ENCODE measurements at regions not wholly inside any gene's neighbourhood (a gene's known extent, or its start where the extent isn't known, plus 50 kb on each side); places are given as distances from the start of the nearest gene placed in this dataset.

DNA sequence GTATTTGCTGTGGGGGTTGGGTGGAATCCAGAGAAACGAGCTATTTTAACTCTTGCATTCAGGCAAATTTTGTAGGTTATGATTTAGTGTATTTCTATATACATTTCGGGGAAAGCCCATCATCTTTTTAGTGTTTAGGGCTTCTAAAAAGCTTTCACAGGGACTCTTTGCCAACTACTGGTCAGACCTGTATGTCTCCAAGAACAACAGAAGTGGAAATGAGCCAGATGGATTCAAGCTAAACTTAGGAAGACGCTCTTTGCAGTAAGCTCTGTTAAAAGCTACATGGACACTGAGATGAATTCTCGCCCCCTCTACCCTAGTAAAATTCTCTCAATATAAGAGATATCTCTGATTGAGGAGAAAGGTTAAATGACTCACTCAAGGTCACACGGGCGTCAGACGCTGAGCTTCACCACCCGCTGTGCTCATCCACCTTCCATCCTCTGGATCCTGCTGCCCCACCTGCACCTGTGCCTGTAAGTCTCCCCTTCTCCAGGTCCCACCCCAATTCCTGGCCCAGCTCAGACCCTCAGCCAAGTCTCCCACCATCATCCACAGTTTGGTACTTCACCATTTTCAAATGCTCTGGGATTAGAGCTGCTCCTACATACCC is 85.6 kb downstream of the MARCHF4 start:
- no peaks in the 10 kb centered on the region for H4K20me1 ChIP-seq (ENCODE audit: control insufficient read depth, insufficient read depth, low read depth, low read length)
- H3K79me2 ChIP-seq (ENCODE audit: control insufficient read depth, low read length), result no peaks in the 10 kb centered on the region
- peaks cover 14% of the 10 kb centered on the region; the same call in 1 of the 2 replicates for H3K27me3 ChIP-seq (ENCODE audit: control insufficient read depth, low read length)
- H3K4me1 ChIP-seq (ENCODE audit: control insufficient read depth, low read length), result no peaks in the 10 kb centered on the region
- no peak overlapping the region for H3K4me2 ChIP-seq (ENCODE audit: low read length)
- H3K9me2 ChIP-seq (replicated peaks; ENCODE audit: control insufficient read depth, low read length), result no peaks in the 10 kb centered on the region
- H3K27ac ChIP-seq (ENCODE audit: low read depth, low read length), result no peak overlapping the region
- H3F3A ChIP-seq (ENCODE audit: control insufficient read depth, insufficient read depth), result no peaks in the 10 kb centered on the region
- no peak for TF ChIP-seq EZH2phosphoT487 (IDR thresholded peaks at IDR 0.05; ENCODE audit: borderline replicate concordance, low read length)
- TF ChIP-seq, protein P1, sequence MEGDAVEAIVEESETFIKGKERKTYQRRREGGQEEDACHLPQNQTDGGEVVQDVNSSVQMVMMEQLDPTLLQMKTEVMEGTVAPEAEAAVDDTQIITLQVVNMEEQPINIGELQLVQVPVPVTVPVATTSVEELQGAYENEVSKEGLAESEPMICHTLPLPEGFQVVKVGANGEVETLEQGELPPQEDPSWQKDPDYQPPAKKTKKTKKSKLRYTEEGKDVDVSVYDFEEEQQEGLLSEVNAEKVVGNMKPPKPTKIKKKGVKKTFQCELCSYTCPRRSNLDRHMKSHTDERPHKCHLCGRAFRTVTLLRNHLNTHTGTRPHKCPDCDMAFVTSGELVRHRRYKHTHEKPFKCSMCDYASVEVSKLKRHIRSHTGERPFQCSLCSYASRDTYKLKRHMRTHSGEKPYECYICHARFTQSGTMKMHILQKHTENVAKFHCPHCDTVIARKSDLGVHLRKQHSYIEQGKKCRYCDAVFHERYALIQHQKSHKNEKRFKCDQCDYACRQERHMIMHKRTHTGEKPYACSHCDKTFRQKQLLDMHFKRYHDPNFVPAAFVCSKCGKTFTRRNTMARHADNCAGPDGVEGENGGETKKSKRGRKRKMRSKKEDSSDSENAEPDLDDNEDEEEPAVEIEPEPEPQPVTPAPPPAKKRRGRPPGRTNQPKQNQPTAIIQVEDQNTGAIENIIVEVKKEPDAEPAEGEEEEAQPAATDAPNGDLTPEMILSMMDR (IDR thresholded peaks at IDR 0.05; ENCODE audit: low read depth, low read length, poor library complexity, severe bottlenecking), result no peak
- no peaks in the 10 kb centered on the region for H3K36me3 ChIP-seq (ENCODE audit: control insufficient read depth, low read length)
- no peak overlapping the region for H3K4me3 ChIP-seq (ENCODE audit: low read length)
- H3K9me3 ChIP-seq (ENCODE audit: control insufficient read depth, insufficient read depth, low read length), result no peaks in the 10 kb centered on the region

DNA sequence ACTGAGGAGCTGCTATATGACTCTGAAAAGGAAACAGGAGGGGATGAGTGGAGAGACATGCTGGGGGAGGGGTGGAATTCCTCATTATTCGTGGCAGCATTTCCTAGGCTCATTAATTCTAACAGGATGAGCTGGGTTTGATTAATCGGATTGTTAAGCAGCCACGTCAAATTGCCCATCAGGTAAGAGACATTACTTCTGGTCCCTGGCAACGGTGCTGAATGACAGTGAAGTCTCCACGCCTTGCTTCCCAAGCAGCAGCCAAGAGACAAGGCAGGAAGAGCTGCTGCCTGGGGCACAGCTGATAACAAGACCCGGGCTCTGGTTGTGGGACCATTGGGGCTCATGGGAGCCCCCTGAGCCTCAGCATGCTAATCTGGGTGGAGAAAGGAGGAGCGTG is 86.6 kb downstream of the MARCHF4 start:
- peaks cover 10% of the 10 kb centered on the region; the same call in 1 of the 2 replicates for H3K27me3 ChIP-seq (ENCODE audit: control insufficient read depth, low read length)
- no peak for TF ChIP-seq EZH2phosphoT487 (IDR thresholded peaks at IDR 0.05; ENCODE audit: borderline replicate concordance, low read length)
- TF ChIP-seq, protein P1 (IDR thresholded peaks at IDR 0.05; ENCODE audit: low read depth, low read length, poor library complexity, severe bottlenecking), result no peak
- no peaks in the 10 kb centered on the region for H3K36me3 ChIP-seq (ENCODE audit: control insufficient read depth, low read length)
- H3K9me3 ChIP-seq (ENCODE audit: control insufficient read depth, insufficient read depth, low read length), result no peaks in the 10 kb centered on the region
- H4K20me1 ChIP-seq (ENCODE audit: control insufficient read depth, insufficient read depth, low read depth, low read length), result no peaks in the 10 kb centered on the region
- no peak overlapping the region for H3K4me3 ChIP-seq (ENCODE audit: low read length)
- no peaks in the 10 kb centered on the region for H3K4me1 ChIP-seq (ENCODE audit: control insufficient read depth, low read length)
- no peaks in the 10 kb centered on the region for H3K9me2 ChIP-seq (replicated peaks; ENCODE audit: control insufficient read depth, low read length)
- H3F3A ChIP-seq (ENCODE audit: control insufficient read depth, insufficient read depth), result no peaks in the 10 kb centered on the region
- no peak overlapping the region for H3K4me2 ChIP-seq (ENCODE audit: low read length)
- H3K79me2 ChIP-seq (ENCODE audit: control insufficient read depth, low read length), result no peaks in the 10 kb centered on the region
- no peak overlapping the region for H3K27ac ChIP-seq (ENCODE audit: low read depth, low read length)

DNA sequence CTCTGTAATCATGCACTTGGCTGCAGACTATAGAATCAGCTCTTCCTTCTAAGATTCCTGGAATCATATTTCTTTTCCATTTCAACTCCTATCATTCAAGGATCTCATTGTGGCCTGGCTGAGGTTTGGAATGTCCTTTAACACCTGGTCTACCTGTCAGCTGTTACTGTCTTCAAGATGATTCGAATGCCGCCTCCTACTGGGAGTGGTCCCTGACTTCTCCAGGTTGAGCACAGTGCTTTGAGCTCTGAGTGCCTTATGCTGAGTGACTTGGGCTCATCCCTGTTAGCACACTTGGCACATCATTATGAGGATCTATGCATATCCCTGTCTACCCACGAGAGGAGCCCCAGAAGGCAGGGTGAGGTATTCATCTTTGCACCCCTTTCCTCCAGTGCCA is 87.6 kb downstream of the MARCHF4 start:
- H3K36me3 ChIP-seq (ENCODE audit: control insufficient read depth, low read length), result no peaks in the 10 kb centered on the region
- TF ChIP-seq, protein P1 (IDR thresholded peaks at IDR 0.05; ENCODE audit: low read depth, low read length, poor library complexity, severe bottlenecking), result no peak
- TF ChIP-seq EZH2phosphoT487 (IDR thresholded peaks at IDR 0.05; ENCODE audit: borderline replicate concordance, low read length), result no peak

More for the DNA sequence above, 87.6 kb downstream of the MARCHF4 start:
- no peaks in the 10 kb centered on the region for H3K4me1 ChIP-seq (ENCODE audit: control insufficient read depth, low read length)
- H3K4me2 ChIP-seq (ENCODE audit: low read length), result no peak overlapping the region
- H3K4me3 ChIP-seq (ENCODE audit: low read length), result no peak overlapping the region
- H3F3A ChIP-seq (ENCODE audit: control insufficient read depth, insufficient read depth), result no peaks in the 10 kb centered on the region
- H3K9me3 ChIP-seq (ENCODE audit: control insufficient read depth, insufficient read depth, low read length), result no peaks in the 10 kb centered on the region
- H3K9me2 ChIP-seq (replicated peaks; ENCODE audit: control insufficient read depth, low read length), result no peaks in the 10 kb centered on the region
- no peaks in the 10 kb centered on the region for H4K20me1 ChIP-seq (ENCODE audit: control insufficient read depth, insufficient read depth, low read depth, low read length)
- H3K79me2 ChIP-seq (ENCODE audit: control insufficient read depth, low read length), result no peaks in the 10 kb centered on the region
- H3K27ac ChIP-seq (ENCODE audit: low read depth, low read length), result no peak overlapping the region
- H3K27me3 ChIP-seq (ENCODE audit: control insufficient read depth, low read length), result peaks cover 2% of the 10 kb centered on the region; the same call in 1 of the 2 replicates
